ENCODE measurements at regions not wholly inside any gene's neighbourhood (a gene's known extent, or its start where the extent isn't known, plus 50 kb on each side); places are given as distances from the start of the nearest gene placed in this dataset.

- TF ChIP-seq, protein P1, sequence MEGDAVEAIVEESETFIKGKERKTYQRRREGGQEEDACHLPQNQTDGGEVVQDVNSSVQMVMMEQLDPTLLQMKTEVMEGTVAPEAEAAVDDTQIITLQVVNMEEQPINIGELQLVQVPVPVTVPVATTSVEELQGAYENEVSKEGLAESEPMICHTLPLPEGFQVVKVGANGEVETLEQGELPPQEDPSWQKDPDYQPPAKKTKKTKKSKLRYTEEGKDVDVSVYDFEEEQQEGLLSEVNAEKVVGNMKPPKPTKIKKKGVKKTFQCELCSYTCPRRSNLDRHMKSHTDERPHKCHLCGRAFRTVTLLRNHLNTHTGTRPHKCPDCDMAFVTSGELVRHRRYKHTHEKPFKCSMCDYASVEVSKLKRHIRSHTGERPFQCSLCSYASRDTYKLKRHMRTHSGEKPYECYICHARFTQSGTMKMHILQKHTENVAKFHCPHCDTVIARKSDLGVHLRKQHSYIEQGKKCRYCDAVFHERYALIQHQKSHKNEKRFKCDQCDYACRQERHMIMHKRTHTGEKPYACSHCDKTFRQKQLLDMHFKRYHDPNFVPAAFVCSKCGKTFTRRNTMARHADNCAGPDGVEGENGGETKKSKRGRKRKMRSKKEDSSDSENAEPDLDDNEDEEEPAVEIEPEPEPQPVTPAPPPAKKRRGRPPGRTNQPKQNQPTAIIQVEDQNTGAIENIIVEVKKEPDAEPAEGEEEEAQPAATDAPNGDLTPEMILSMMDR (IDR thresholded peaks at IDR 0.05; ENCODE audit: insufficient read depth, low read length), result no peak
- no peak for TF ChIP-seq GABPA (IDR thresholded peaks at IDR 0.05; ENCODE audit: low read depth)
- TF ChIP-seq, protein P2, sequence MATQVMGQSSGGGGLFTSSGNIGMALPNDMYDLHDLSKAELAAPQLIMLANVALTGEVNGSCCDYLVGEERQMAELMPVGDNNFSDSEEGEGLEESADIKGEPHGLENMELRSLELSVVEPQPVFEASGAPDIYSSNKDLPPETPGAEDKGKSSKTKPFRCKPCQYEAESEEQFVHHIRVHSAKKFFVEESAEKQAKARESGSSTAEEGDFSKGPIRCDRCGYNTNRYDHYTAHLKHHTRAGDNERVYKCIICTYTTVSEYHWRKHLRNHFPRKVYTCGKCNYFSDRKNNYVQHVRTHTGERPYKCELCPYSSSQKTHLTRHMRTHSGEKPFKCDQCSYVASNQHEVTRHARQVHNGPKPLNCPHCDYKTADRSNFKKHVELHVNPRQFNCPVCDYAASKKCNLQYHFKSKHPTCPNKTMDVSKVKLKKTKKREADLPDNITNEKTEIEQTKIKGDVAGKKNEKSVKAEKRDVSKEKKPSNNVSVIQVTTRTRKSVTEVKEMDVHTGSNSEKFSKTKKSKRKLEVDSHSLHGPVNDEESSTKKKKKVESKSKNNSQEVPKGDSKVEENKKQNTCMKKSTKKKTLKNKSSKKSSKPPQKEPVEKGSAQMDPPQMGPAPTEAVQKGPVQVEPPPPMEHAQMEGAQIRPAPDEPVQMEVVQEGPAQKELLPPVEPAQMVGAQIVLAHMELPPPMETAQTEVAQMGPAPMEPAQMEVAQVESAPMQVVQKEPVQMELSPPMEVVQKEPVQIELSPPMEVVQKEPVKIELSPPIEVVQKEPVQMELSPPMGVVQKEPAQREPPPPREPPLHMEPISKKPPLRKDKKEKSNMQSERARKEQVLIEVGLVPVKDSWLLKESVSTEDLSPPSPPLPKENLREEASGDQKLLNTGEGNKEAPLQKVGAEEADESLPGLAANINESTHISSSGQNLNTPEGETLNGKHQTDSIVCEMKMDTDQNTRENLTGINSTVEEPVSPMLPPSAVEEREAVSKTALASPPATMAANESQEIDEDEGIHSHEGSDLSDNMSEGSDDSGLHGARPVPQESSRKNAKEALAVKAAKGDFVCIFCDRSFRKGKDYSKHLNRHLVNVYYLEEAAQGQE (IDR thresholded peaks at IDR 0.05; ENCODE audit: insufficient replicate concordance, low read depth), result no peak
Observed at GRCh38 chr6:80647156-80647555, 540.7 kb downstream of the BCKDHB start.

All from HL-60 (cell line).